22Rv1 (cell line): ENCODE measurements at regions not wholly inside any gene's neighbourhood (a gene's known extent, or its start where the extent isn't known, plus 50 kb on each side); places are given as distances from the start of the nearest gene placed in this dataset.

Experiments used
- CTCF ChIP-seq: fragments of 450-650 bp; IDR thresholded peaks from 2 replicates; pipeline ENCODE4 v1.5.1; 2017; ENCODE audit warnings: mild to moderate bottlenecking
- ZFX ChIP-seq: fragments of 450-650 bp; IDR thresholded peaks from 2 replicates; pipeline ENCODE4 v1.6.1; 2017; ENCODE audit warnings: antibody characterized with exemption, borderline replicate concordance

GRCh38 chr2:103605071-103605780 is 843.4 kb downstream of the TMEM182 start:
- TF ChIP-seq CTCF (no peak), ZFX (no peak)
